Osteocyte (in vitro differentiated cells): ENCODE measurements at regions not wholly inside any gene's neighbourhood (a gene's known extent, or its start where the extent isn't known, plus 50 kb on each side); places are given as distances from the start of the nearest gene placed in this dataset.

ENCODE experiments used
- DNase-seq: peaks from one replicate; pipeline ENCODE4 v3.0.0; 2021; ENCODE audit warnings: mixed read lengths; ENCODE audit not compliant: unreplicated experiment; ENCODE audit errors: extremely low spot score
- H3K27ac Mint-ChIP-seq: one replicate; pipeline ENCODE4 v1.8.0; 2021; ENCODE audit warnings: mild to moderate bottlenecking, mixed read lengths; ENCODE audit not compliant: unreplicated experiment
- H3K27me3 Mint-ChIP-seq: one replicate; pipeline ENCODE4 v1.8.0; 2021; ENCODE audit warnings: mixed read lengths; ENCODE audit not compliant: unreplicated experiment
- H3K36me3 Mint-ChIP-seq: one replicate; pipeline ENCODE4 v1.8.0; 2021; ENCODE audit warnings: mixed read lengths; ENCODE audit not compliant: unreplicated experiment
- H3K4me1 Mint-ChIP-seq: one replicate; pipeline ENCODE4 v1.8.0; 2021; ENCODE audit warnings: mixed read lengths; ENCODE audit not compliant: unreplicated experiment
- H3K4me3 Mint-ChIP-seq: one replicate; pipeline ENCODE4 v1.8.0; 2021; ENCODE audit warnings: mild to moderate bottlenecking, moderate library complexity, mixed read lengths; ENCODE audit not compliant: unreplicated experiment
- H3K9me3 Mint-ChIP-seq: one replicate; pipeline ENCODE4 v1.8.0; 2021; ENCODE audit warnings: mixed read lengths; ENCODE audit not compliant: unreplicated experiment
- TF ChIP-seq, protein P1 (sequence below): fragments of 200-600 bp; sonication (generic); IDR thresholded peaks from 2 replicates; pipeline ENCODE4 v1.5.0; 2021; ENCODE audit warnings: antibody characterized with exemption, mild to moderate bottlenecking, moderate library complexity

DNA sequence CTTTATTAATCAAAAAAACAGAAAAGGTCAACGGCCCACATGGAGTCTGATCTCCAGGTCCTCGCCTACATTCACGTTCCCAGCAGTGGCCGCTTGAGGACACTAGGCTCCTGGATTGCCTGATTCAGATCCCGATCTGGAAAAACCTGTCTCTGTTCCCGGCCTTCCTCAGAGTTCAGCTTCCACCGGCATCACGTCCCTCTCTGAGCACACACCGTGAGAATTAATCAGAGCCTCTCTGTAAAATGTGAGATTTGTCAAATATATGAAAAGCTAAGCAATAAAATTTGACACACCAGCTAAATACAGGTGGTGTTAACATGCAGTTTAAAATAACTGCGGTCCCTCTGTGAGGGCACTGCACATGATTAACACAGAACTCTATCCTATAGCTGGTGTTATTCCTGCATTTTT, 122.8 kb upstream of the COL21A1 start:
- Mint-ChIP-seq H3K4me1 (peaks cover 36% of the 10 kb centered on the region), H3K27me3 (no peaks in the 10 kb centered on the region), H3K27ac (peak overlapping the region; percentile 85), H3K4me3 (peak overlapping the region; percentile 26), H3K9me3 (no peaks in the 10 kb centered on the region), H3K36me3 (no peaks in the 10 kb centered on the region)
- TF ChIP-seq, protein P1, sequence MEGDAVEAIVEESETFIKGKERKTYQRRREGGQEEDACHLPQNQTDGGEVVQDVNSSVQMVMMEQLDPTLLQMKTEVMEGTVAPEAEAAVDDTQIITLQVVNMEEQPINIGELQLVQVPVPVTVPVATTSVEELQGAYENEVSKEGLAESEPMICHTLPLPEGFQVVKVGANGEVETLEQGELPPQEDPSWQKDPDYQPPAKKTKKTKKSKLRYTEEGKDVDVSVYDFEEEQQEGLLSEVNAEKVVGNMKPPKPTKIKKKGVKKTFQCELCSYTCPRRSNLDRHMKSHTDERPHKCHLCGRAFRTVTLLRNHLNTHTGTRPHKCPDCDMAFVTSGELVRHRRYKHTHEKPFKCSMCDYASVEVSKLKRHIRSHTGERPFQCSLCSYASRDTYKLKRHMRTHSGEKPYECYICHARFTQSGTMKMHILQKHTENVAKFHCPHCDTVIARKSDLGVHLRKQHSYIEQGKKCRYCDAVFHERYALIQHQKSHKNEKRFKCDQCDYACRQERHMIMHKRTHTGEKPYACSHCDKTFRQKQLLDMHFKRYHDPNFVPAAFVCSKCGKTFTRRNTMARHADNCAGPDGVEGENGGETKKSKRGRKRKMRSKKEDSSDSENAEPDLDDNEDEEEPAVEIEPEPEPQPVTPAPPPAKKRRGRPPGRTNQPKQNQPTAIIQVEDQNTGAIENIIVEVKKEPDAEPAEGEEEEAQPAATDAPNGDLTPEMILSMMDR = peak; percentile 62
- DNase-seq = no peak

DNA sequence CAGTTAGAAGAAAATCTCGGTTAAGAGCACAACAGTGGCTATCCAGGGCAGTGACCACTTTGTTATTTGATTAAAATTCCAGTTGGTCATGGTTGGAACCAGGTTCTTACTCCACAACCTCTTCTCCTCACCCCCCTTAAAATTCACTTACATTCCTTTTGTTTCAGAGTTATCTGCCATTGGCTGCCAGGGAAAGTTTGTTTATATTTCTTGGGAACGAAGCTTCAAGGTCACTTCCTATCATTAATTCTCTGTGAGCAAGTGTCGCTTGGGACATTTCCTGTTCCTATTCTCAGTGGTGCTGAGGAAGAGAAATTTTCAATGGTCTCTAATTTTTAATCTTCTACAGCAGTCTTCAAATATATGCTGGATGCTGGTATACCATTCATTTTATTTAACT, 121.1 kb upstream of the COL21A1 start:
- Mint-ChIP-seq H3K36me3 (no peaks in the 10 kb centered on the region), H3K4me1 (peaks cover 34% of the 10 kb centered on the region), H3K27me3 (no peaks in the 10 kb centered on the region), H3K9me3 (no peaks in the 10 kb centered on the region), H3K27ac (no peak overlapping the region), H3K4me3 (no peak overlapping the region)
- no peak for DNase-seq
- TF ChIP-seq, protein P1 = no peak

DNA sequence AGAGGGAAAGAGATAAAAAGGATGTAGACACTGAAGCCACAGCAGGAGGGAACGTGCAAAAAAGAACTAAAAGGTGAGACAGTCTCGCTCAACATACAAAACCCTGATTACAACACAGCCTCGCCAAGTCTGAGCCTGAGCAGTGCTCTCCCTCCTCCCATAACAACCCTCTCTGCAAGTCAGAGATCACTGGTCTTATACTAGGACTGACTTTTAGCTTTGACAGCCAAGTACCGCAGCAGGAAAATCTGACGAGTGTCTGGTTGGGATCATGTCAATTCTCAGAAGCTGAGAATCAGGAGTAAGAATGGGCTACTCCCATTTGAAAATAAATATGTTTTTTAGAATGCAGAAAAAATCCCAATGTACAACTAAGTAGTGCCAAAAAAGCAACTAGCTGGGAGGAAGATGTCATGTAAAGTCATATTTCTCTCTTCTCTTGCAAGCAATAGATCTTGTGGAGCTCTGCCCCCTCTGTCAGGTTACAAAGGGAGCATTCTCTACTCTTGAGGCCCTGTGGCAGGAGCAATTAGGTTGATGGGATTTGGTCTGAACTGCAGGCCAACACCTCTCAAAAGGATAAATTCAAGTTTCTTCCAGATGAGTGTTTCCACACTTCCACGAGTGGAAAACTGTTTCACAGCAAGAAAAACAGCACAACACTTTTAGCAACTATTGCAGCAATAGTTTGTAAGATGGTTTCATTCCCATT, 118.9 kb upstream of the COL21A1 start:
- Mint-ChIP-seq H3K4me1 (peaks cover 26% of the 10 kb centered on the region), H3K4me3 (no peak overlapping the region), H3K27me3 (no peaks in the 10 kb centered on the region), H3K27ac (no peak overlapping the region), H3K36me3 (no peaks in the 10 kb centered on the region), H3K9me3 (no peaks in the 10 kb centered on the region)
- TF ChIP-seq, protein P1 = no peak
- no peak for DNase-seq

DNA sequence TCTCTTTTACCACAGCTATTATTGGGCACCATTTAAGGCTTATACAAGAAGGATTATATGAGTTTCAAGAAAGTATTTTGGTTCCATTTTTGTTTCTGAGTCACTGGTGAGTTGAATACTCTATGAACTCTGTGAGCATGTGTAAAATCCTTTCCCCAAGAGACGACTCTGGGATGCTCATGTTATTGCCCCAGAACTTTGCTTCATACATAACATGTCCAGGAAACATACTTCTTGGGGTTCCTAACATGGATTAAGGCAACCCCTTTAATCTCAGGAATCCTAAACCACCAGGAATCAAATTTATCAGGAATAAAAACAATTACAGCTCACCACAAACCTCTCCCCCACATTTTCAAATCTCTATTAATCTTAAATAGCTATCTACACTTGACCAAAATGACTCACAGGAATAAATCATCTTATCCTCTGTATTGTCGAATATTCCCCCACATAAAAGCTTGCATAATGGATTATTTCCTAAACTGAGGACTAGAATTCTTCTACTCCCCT, 117.5 kb upstream of the COL21A1 start:
- H3K9me3 Mint-ChIP-seq = no peaks in the 10 kb centered on the region
- H3K27me3 Mint-ChIP-seq = no peaks in the 10 kb centered on the region
- peaks cover 12% of the 10 kb centered on the region for H3K4me1 Mint-ChIP-seq
- TF ChIP-seq, protein P1 = no peak
- H3K36me3 Mint-ChIP-seq = no peaks in the 10 kb centered on the region
- no peak for DNase-seq
- no peak overlapping the region for H3K4me3 Mint-ChIP-seq
- no peak overlapping the region for H3K27ac Mint-ChIP-seq

DNA sequence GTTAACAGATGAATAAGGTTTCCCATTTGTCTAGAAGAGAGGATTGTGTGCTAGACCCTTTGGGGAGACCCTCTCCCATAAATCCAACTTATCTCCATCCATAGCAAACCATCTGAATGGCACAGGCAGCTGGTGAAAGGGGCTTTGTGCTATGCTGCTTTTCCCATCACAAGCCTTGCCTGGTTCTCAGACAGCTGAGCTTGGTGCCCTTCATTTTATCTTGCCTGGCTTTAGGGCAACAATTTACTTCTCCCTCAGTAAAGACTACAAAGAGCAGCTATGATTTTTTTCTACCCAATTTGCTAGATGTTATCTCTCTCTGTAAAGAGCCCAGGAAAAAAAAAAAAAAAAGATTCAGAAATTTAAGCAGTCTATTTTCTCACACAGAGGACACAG, 117.0 kb upstream of the COL21A1 start:
- H3K36me3 Mint-ChIP-seq = no peaks in the 10 kb centered on the region
- H3K4me1 Mint-ChIP-seq = peaks cover 9% of the 10 kb centered on the region
- TF ChIP-seq, protein P1 = no peak
- no peak overlapping the region for H3K4me3 Mint-ChIP-seq
- DNase-seq = no peak
- no peaks in the 10 kb centered on the region for H3K9me3 Mint-ChIP-seq
- no peak overlapping the region for H3K27ac Mint-ChIP-seq
- H3K27me3 Mint-ChIP-seq = no peaks in the 10 kb centered on the region
